AG04450 (cell line): ENCODE measurements at regions not wholly inside any gene's neighbourhood (a gene's known extent, or its start where the extent isn't known, plus 50 kb on each side); places are given as distances from the start of the nearest gene placed in this dataset.

ENCODE experiments used
- CTCF ChIA-PET: fragments of 300-600, 350-600 bp; formaldehyde crosslinking; extraction: SDS; loops from one replicate; lab custom pipeline; 2022; ENCODE audit warnings: antibody characterized with exemption, inconsistent platforms; lab: Charles Lee
- POLR2A ChIA-PET: fragments of 350-600 bp; formaldehyde crosslinking; extraction: SDS; loops from one replicate; lab custom pipeline; 2021; ENCODE audit warnings: antibody characterized with exemption, inconsistent platforms; lab: Yijun Ruan, JAX
- DNase-seq: peaks from one replicate; pipeline ENCODE4 v3.0.0-alpha.2; 2011; ENCODE audit warnings: low read depth, low spot score
- H3K27ac ChIP-seq: one replicate; pipeline ENCODE4 v1.5.1; 2012; ENCODE audit warnings: low read depth, low read length, control low read depth
- H3K27me3 ChIP-seq: one replicate; pipeline ENCODE4 v1.6.0; 2012; ENCODE audit warnings: low read length; ENCODE audit not compliant: control insufficient read depth, insufficient read depth
- H3K4me3 ChIP-seq: 2 replicates; pipeline ENCODE4 v1.5.1; 2011; ENCODE audit warnings: mild to moderate bottlenecking, low read depth, low read length, control low read depth
- H3K9me3 ChIP-seq: 2 replicates; pipeline ENCODE4 v1.5.1; 2012; ENCODE audit warnings: low read length; ENCODE audit not compliant: control insufficient read depth, insufficient read depth
- CTCF ChIP-seq: IDR thresholded peaks from 2 replicates; pipeline ENCODE4 v1.5.1; 2011; ENCODE audit warnings: low read depth, low read length, control low read depth, inconsistent platforms

DNA sequence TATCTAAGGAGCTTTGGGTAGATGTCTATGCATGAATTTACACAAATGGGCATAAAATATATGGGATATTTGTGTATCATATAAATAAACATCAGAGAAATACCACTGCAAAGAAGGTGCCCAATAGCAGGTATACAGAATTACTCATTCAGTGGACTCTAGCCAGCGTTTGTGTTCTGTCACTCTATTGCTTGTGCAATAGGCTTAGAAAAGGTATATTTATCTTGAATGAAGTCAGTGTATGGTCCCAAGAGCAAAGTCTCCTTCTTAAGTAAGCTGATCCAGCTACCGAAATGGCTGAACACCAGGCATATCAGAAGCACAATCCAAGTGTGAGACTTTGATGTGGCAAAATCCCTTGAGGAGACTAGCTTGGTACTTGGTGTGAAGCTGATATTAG is 1058.4 kb downstream of the SORCS1 start:
- H3K9me3 ChIP-seq: no peaks in the 10 kb centered on the region
- no peak for TF ChIP-seq CTCF
- ChIA-PET CTCF (no interaction called here), POLR2A (interaction anchor here (0.6 kb wide), 1 partner anchor 163 kb away, joined by 6 read pairs; no protein-coding TSS in a partner anchor)
- H3K27ac ChIP-seq: no peak overlapping the region
- H3K4me3 ChIP-seq: no peak overlapping the region
- no peaks in the 10 kb centered on the region for H3K27me3 ChIP-seq
- DNase-seq: no peak

DNA sequence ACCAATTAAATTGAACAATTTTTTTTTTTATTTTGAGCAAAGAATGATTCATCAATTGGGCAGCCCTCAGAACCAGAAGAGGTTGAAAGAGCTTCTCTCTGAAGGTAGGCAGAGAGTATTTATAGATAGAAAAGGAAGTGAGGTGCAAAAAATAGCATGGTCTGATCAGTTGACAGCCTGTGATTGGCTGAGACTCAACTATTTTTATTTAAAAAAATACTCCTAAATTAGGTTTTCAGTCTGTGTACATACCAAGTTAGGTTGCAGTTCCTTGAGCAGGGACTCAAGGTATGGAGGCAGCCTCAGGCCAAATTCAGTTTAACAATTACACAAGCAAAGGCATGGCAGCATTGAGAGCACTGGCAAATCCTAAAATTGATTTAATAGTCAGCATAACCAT is 1074.7 kb downstream of the SORCS1 start:
- no peak overlapping the region for H3K27ac ChIP-seq
- no peak for TF ChIP-seq CTCF

DNA sequence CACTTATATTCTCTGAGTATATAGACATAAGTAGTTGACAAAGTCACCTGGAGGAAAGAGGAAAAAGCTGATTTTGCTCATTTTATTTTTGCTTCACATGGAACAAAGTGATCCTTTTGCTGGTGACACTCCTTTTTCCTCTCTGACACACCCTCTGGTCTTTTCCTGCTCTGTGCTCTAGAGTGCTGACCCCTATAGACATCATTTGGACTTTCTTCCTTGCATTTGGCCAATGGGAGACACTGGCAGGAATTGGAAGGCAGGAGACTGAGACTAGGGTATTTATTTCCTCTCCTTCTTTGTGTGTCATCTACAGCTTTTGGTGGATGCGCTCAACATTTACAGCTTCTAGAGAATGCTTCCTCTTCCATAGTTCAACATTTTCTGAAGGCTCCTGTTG is 1078.1 kb downstream of the SORCS1 start:
- ChIA-PET POLR2A (no interaction called here), CTCF (no interaction called here)
- no peak overlapping the region for H3K4me3 ChIP-seq
- H3K27ac ChIP-seq: no peak overlapping the region
- no peak for TF ChIP-seq CTCF
- no peak for DNase-seq
- H3K9me3 ChIP-seq: no peaks in the 10 kb centered on the region; the same call in 1 of the 2 replicates
- no peaks in the 10 kb centered on the region for H3K27me3 ChIP-seq

More for the DNA sequence above, 1074.7 kb downstream of the SORCS1 start:
- no peaks in the 10 kb centered on the region for H3K27me3 ChIP-seq
- no peak for DNase-seq
- H3K9me3 ChIP-seq: no peaks in the 10 kb centered on the region
- ChIA-PET POLR2A (no interaction called here), CTCF (interaction anchor here (0.7 kb wide), 1 partner anchor 1033 kb away, joined by 6 read pairs; no protein-coding TSS in a partner anchor)
- no peak overlapping the region for H3K4me3 ChIP-seq

DNA sequence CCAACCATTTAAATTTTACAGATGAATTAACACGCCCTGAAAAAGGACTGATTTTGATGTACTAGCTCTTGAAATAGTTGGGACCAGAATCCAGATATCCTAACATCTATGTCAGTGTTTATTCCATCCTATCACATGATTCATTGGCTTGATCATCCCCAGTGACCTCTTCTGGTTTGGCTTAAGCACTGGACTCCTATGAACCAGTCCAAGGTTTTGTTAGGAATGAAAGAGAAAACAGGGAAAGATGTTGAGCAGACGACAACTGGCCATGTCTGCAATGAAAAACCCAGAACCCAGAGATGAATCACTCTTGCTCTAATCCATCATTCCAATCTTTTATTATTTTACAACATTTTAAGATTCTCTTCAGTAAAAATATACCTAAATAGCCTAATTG is 1080.9 kb downstream of the SORCS1 start:
- CTCF ChIA-PET: no interaction called here
- no peak for DNase-seq
- no peak for TF ChIP-seq CTCF

GRCh38 chr10:106082865-106083264 is 1081.6 kb downstream of the SORCS1 start:
- no peak for DNase-seq
- Histone ChIP-seq H3K9me3 (no peaks in the 10 kb centered on the region; the same call in 1 of the 2 replicates), H3K4me3 (no peak overlapping the region), H3K27me3 (no peaks in the 10 kb centered on the region), H3K27ac (no peak overlapping the region)
- ChIA-PET CTCF (no interaction called here), POLR2A (no interaction called here)
- TF ChIP-seq CTCF: no peak

More for the DNA sequence above, 1080.9 kb downstream of the SORCS1 start:
- POLR2A ChIA-PET: no interaction called here
- Histone ChIP-seq H3K4me3 (no peak overlapping the region), H3K27ac (no peak overlapping the region), H3K9me3 (no peaks in the 10 kb centered on the region; the same call in 1 of the 2 replicates), H3K27me3 (no peaks in the 10 kb centered on the region)
